ENCODE measurements at regions not wholly inside any gene's neighbourhood (a gene's known extent, or its start where the extent isn't known, plus 50 kb on each side); places are given as distances from the start of the nearest gene placed in this dataset.

- no peak overlapping the region for H3K27ac ChIP-seq
- TF ChIP-seq CTCF (conservative IDR thresholded peaks at IDR 0.05) = no peak
Measured at GRCh38 chr7:24069751-24070150, 214.2 kb upstream of the NPY start.

- no peak overlapping the region for H3K27ac ChIP-seq
- no peak for TF ChIP-seq CTCF (conservative IDR thresholded peaks at IDR 0.05)
Measured at GRCh38 chr7:24073651-24074420, 210.2 kb upstream of the NPY start.

DNA sequence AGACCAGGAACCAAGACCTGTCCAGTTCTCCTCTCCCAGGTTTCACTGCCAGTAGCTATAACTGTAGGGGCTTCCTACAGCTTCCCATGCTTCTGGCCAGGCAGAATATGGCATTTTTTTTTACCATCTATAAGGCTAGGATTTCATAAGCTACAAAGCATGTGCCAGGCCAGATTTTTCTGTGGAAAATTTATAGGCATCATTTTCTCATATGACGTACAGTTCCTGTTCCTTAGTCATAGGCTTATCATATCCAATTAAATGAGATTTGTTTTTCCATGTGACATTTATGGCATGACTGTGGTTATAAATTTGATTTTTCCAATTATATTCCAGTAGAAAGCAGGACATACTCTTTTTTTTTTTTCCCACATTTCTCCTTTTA lies 208.6 kb upstream of the NPY start:
- peak overlapping the region; percentile 50 for H3K27ac ChIP-seq
- no peak for TF ChIP-seq CTCF (conservative IDR thresholded peaks at IDR 0.05)

DNA sequence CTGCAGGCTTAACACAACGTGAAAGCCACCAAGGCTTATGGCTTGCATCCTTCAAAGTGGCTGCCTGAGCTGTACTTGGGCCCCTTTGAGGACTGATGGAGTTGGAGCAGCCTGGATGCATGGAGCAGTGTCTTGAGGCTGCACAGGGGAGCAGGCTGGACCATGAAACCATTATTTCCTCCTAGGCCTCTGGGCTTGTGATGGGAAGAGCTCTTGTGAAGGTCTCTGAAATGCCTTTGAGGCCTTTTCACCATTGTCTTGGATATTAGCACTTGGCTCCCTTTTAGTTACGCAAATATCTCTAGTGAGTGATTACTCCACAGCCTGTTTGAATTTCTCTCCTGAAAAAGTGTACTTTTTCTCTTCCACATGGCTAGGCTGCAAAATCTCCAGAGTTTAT lies 201.2 kb upstream of the NPY start:
- TF ChIP-seq CTCF (conservative IDR thresholded peaks at IDR 0.05) = no peak

GRCh38 chr7:24102988-24103387 lies 181.0 kb upstream of the NPY start:
- H3K27ac ChIP-seq = no peak overlapping the region
- TF ChIP-seq CTCF (conservative IDR thresholded peaks at IDR 0.05) = no peak

More for the DNA sequence above, 201.2 kb upstream of the NPY start:
- H3K27ac ChIP-seq = no peak overlapping the region

- H3K27ac ChIP-seq = no peak overlapping the region
- TF ChIP-seq CTCF (conservative IDR thresholded peaks at IDR 0.05) = no peak
Measured at GRCh38 chr7:24108906-24109376, 175.0 kb upstream of the NPY start.

- TF ChIP-seq CTCF (conservative IDR thresholded peaks at IDR 0.05) = no peak
- H3K27ac ChIP-seq = no peak overlapping the region
Measured at GRCh38 chr7:24110056-24110455, 173.9 kb upstream of the NPY start.
